GM19023 (cell line): ENCODE measurements at regions not wholly inside any gene's neighbourhood (a gene's known extent, or its start where the extent isn't known, plus 50 kb on each side); places are given as distances from the start of the nearest gene placed in this dataset.
"Not testable (repeated sequence)": the region's sequence is repeated elsewhere in the genome, so short reads cannot be mapped to it uniquely, and the experiment has no call there.

ENCODE experiments used
- ATAC-seq: cut with Tn5 transposase; IDR thresholded peaks from one replicate; pipeline ENCODE4 v1.9.1; 2021; ENCODE audit warnings: mild to moderate bottlenecking, moderate library complexity; ENCODE audit not compliant: unreplicated experiment

GRCh38 chr6:170036367-170036766, 254.5 kb downstream of the DLL1 start:
- ATAC-seq, result not testable (repeated sequence)

- no peak for ATAC-seq
Measured at GRCh38 chr6:170035901-170036304, 255.0 kb downstream of the DLL1 start.

- no peak for ATAC-seq
Measured at GRCh38 chr6:170035044-170035443, 255.8 kb downstream of the DLL1 start.

GRCh38 chr6:170034294-170034693, 256.6 kb downstream of the DLL1 start:
- ATAC-seq, result no peak

GRCh38 chr6:170033666-170034065, 257.2 kb downstream of the DLL1 start:
- ATAC-seq, result no peak

- no peak for ATAC-seq
Measured at GRCh38 chr6:170032706-170033309, 258.1 kb downstream of the DLL1 start.

- no peak for ATAC-seq
Measured at GRCh38 chr6:170032197-170032596, 258.7 kb downstream of the DLL1 start.

- ATAC-seq, result no peak
Measured at GRCh38 chr6:170031684-170032121, 259.2 kb downstream of the DLL1 start.

- ATAC-seq, result no peak
Measured at GRCh38 chr6:170030821-170031471, 259.9 kb downstream of the DLL1 start.

- no peak for ATAC-seq
Measured at GRCh38 chr6:170030284-170030815, 260.5 kb downstream of the DLL1 start.

- ATAC-seq, result no peak
Measured at GRCh38 chr6:170029416-170030283, 261.2 kb downstream of the DLL1 start.

- no peak for ATAC-seq
Measured at GRCh38 chr6:170028629-170029345, 262.1 kb downstream of the DLL1 start.

- ATAC-seq, result no peak
Measured at GRCh38 chr6:170027647-170028043, 263.2 kb downstream of the DLL1 start.

GRCh38 chr6:170026751-170027646, 263.9 kb downstream of the DLL1 start:
- no peak for ATAC-seq

- ATAC-seq, result no peak
Measured at GRCh38 chr6:170025935-170026750, 264.7 kb downstream of the DLL1 start.

GRCh38 chr6:170025341-170025911, 265.5 kb downstream of the DLL1 start:
- ATAC-seq, result no peak

GRCh38 chr6:170024940-170025339, 265.9 kb downstream of the DLL1 start:
- ATAC-seq, result no peak

GRCh38 chr6:170023620-170024521, 267.0 kb downstream of the DLL1 start:
- ATAC-seq, result no peak
